Fibroblast of lung (primary cell): ENCODE measurements at regions not wholly inside any gene's neighbourhood (a gene's known extent, or its start where the extent isn't known, plus 50 kb on each side); places are given as distances from the start of the nearest gene placed in this dataset.

Source experiments
- DNase-seq, 2 donors: peaks; one replicate each; pipeline versions ENCODE4 v3.0.0 to v3.0.0-alpha.2; 2010; ENCODE audit warnings: low read depth in 2 of 2
- H2AFZ ChIP-seq: 2 replicates; pipeline ENCODE4 v1.5.1; 2012; ENCODE audit warnings: low read length, control low read depth, inconsistent platforms
- H3K27ac ChIP-seq: 2 replicates; pipeline ENCODE4 v1.5.1; 2011; ENCODE audit warnings: low read length, control low read depth; ENCODE audit not compliant: insufficient read depth
- H3K27me3 ChIP-seq: 2 replicates; pipeline ENCODE4 v1.5.1; 2011; ENCODE audit warnings: mild to moderate bottlenecking, low read length; ENCODE audit not compliant: control insufficient read depth, insufficient read depth
- H3K36me3 ChIP-seq: 2 replicates; pipeline ENCODE4 v1.5.1; 2011; ENCODE audit warnings: low read length; ENCODE audit not compliant: control insufficient read depth, insufficient read depth
- H3K4me1 ChIP-seq: 2 replicates; pipeline ENCODE4 v1.5.1; 2011; ENCODE audit warnings: low read length; ENCODE audit not compliant: control insufficient read depth, insufficient read depth; ENCODE audit errors: extremely low read depth
- H3K4me2 ChIP-seq: 2 replicates; pipeline ENCODE4 v1.5.1; 2011; ENCODE audit warnings: low read length, control low read depth; ENCODE audit not compliant: insufficient read depth; ENCODE audit errors: extremely low read depth
- H3K4me3 ChIP-seq, 4 experiments: fragments of 200-600 bp in 1 of 4; sonication (generic) in 1 of 4; replicated peaks in 1 of 4; 2 replicates each; pipeline ENCODE4 v1.5.1; 2011 to 2016; ENCODE audit warnings: low read length in 4 of 4, low read depth in 3 of 4, mild to moderate bottlenecking in 3 of 4, control low read depth in 2 of 4, inconsistent platforms in 1 of 4, mixed read lengths in 1 of 4; ENCODE audit not compliant: insufficient read depth in 1 of 4; ENCODE audit errors: control extremely low read depth in 1 of 4
- H3K79me2 ChIP-seq: 2 replicates; pipeline ENCODE4 v1.5.1; 2012; ENCODE audit warnings: mild to moderate bottlenecking, low read length, inconsistent platforms; ENCODE audit not compliant: control insufficient read depth, insufficient read depth
- H3K9ac ChIP-seq: 2 replicates; pipeline ENCODE4 v1.5.1; 2011; ENCODE audit warnings: mild to moderate bottlenecking, low read length, control low read depth; ENCODE audit not compliant: insufficient read depth
- H3K9me3 ChIP-seq: 2 replicates; pipeline ENCODE4 v1.5.1; 2012; ENCODE audit warnings: low read depth, low read length; ENCODE audit not compliant: control insufficient read depth, insufficient read depth
- H4K20me1 ChIP-seq: 2 replicates; pipeline ENCODE4 v1.5.1; 2011; ENCODE audit warnings: low read length; ENCODE audit not compliant: control insufficient read depth, insufficient read depth; ENCODE audit errors: extremely low read depth
- EZH2 ChIP-seq: IDR thresholded peaks from 2 replicates; pipeline ENCODE4 v1.5.1; 2012; ENCODE audit warnings: low read length, control low read depth, mild to moderate bottlenecking; ENCODE audit errors: missing control alignments
- TF ChIP-seq, protein P1 (sequence below), 2 donors: IDR thresholded peaks in 1 of 2; conservative IDR thresholded peaks in 1 of 2; 1 replicate in 1 of 2; 2 replicates in 1 of 2; pipeline ENCODE4 v1.5.1; 2011 to 2012; ENCODE audit warnings: low read length in 2 of 2, control low read depth in 1 of 2, inconsistent platforms in 1 of 2, low read depth in 1 of 2, mild to moderate bottlenecking in 1 of 2

DNA sequence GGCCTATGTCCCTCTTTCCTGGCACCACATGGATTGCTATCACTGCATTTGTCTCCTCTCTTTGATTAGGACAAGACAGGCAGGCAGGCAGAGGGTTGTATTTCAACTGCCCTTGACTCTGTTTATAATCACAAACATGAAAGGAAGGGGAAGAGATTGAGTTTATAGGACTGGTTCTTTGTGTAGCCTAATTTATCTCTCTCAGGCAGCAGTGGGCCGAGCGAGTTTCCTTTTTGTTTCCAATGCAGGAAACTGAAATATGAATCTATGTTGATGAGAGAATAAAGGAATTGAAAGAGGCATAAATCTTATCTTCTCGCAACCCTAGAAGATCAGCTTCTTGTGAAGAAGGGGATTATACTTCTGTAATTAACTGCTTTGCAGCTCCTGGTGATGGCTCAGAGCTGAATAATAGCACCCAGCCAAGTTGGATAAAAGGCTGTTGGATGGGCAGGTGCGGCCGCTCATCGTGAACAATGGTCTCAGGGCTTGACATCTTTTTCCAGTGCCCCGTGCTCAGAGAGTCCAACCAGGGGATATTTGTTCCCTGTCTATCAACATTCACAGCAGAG, 80.6 kb upstream of the SYT13 start:
- Histone ChIP-seq H3K36me3 (no peaks in the 10 kb centered on the region), H3K27ac (no peak overlapping the region), H2AFZ (no peak overlapping the region), H3K4me3 (no peak overlapping the region), H3K4me2 (peak overlapping the region; percentile 35), H3K9ac (no peak overlapping the region), H3K9me3 (no peaks in the 10 kb centered on the region), H3K27me3 (peaks cover 4% of the 10 kb centered on the region), H3K4me1 (no peaks in the 10 kb centered on the region), H3K79me2 (no peaks in the 10 kb centered on the region), H4K20me1 (no peaks in the 10 kb centered on the region)
- no peak for DNase-seq
- TF ChIP-seq, protein P1, sequence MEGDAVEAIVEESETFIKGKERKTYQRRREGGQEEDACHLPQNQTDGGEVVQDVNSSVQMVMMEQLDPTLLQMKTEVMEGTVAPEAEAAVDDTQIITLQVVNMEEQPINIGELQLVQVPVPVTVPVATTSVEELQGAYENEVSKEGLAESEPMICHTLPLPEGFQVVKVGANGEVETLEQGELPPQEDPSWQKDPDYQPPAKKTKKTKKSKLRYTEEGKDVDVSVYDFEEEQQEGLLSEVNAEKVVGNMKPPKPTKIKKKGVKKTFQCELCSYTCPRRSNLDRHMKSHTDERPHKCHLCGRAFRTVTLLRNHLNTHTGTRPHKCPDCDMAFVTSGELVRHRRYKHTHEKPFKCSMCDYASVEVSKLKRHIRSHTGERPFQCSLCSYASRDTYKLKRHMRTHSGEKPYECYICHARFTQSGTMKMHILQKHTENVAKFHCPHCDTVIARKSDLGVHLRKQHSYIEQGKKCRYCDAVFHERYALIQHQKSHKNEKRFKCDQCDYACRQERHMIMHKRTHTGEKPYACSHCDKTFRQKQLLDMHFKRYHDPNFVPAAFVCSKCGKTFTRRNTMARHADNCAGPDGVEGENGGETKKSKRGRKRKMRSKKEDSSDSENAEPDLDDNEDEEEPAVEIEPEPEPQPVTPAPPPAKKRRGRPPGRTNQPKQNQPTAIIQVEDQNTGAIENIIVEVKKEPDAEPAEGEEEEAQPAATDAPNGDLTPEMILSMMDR (conservative IDR thresholded peaks at IDR 0.05 in 1 of 2, IDR thresholded peaks at IDR 0.05 in 1 of 2; ENCODE audit: low read depth in 1 of 2, low read length in 2 of 2): no peak
- TF ChIP-seq EZH2: no peak

DNA sequence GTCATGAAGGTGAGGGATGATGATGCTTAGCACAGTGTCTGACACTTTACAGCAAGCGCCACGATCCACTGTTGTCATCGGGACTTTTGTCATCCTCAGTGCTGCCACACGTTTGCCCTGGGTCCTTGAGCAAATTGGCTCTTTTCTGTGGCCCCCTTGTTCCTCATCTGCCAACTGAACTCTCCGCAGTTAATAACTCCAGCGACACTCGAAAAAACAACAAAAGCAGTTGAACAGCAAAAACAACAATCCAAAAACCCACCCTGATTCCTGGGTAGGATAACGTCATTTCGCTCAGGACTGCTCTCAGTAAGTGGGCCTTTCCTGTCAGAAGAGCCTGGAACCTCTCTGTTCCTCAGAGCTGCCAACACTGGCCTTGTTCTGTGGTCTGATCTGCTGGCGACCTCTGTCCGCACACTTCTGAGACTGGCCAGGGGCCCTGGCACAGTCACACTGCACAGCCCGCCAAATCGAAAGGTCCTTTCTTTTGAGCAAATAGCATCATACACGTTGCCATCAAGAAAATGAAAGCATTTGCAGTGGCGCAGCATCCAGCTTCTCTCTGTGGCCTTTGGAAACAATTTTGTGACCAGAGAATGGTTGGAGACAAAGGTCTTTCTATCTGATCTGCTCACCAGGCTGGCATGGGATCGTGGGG, 79.9 kb upstream of the SYT13 start:
- Histone ChIP-seq H2AFZ (no peak overlapping the region), H3K79me2 (no peaks in the 10 kb centered on the region), H3K36me3 (no peaks in the 10 kb centered on the region), H3K9me3 (no peaks in the 10 kb centered on the region), H4K20me1 (no peaks in the 10 kb centered on the region), H3K4me1 (no peaks in the 10 kb centered on the region), H3K27ac (no peak overlapping the region), H3K4me2 (peak overlapping the region; percentile 35), H3K4me3 (no peak overlapping the region), H3K9ac (no peak overlapping the region), H3K27me3 (peaks cover 4% of the 10 kb centered on the region)
- TF ChIP-seq, protein P1 (conservative IDR thresholded peaks at IDR 0.05 in 1 of 2, IDR thresholded peaks at IDR 0.05 in 1 of 2; ENCODE audit: low read depth in 1 of 2, low read length in 2 of 2): no peak
- no peak for TF ChIP-seq EZH2
- DNase-seq: no peak

DNA sequence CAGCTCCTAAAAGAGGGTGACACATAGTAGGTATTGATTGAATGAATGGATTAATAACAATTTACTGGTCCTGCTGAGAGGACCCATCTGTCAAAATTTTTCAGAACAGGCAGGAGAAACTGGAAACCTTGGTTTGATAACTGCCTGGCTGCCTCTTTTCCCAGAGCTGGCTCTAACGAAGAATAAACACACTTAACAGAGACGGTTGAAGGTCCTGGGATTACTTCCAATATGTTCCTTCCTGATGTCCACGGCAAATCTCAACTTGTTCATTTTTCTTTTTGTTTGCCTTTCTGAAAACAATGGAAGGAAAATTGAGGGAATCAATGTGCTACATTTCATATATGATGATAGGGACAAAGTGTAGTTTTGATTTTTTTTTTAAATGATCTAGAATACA, 76.5 kb upstream of the SYT13 start:
- Histone ChIP-seq H3K9ac (no peak overlapping the region), H3K4me3 (no peak overlapping the region), H3K79me2 (no peaks in the 10 kb centered on the region), H4K20me1 (no peaks in the 10 kb centered on the region), H3K27me3 (peaks cover 5% of the 10 kb centered on the region), H3K4me2 (no peak overlapping the region), H3K36me3 (no peaks in the 10 kb centered on the region), H3K9me3 (no peaks in the 10 kb centered on the region), H3K4me1 (no peaks in the 10 kb centered on the region), H2AFZ (no peak overlapping the region), H3K27ac (no peak overlapping the region)
- TF ChIP-seq, protein P1 (conservative IDR thresholded peaks at IDR 0.05 in 1 of 2, IDR thresholded peaks at IDR 0.05 in 1 of 2; ENCODE audit: low read depth in 1 of 2, low read length in 2 of 2): no peak
- TF ChIP-seq EZH2: no peak
- no peak for DNase-seq
